H9 (cell line): ENCODE measurements at regions not wholly inside any gene's neighbourhood (a gene's known extent, or its start where the extent isn't known, plus 50 kb on each side); places are given as distances from the start of the nearest gene placed in this dataset.

Experiments used
- DNase-seq: peaks from one replicate; pipeline ENCODE4 v3.0.0-alpha.2; 2017
- H2AFZ ChIP-seq: one replicate; pipeline ENCODE4 v1.6.1; 2013; ENCODE audit warnings: mild to moderate bottlenecking, low read length, control low read depth, moderate library complexity
- H2AK5ac ChIP-seq: 2 replicates; pipeline ENCODE4 v1.6.1; 2013; ENCODE audit warnings: low read length, control low read depth, mixed read lengths; ENCODE audit not compliant: insufficient read length
- H2BK120ac ChIP-seq: one replicate; pipeline ENCODE4 v1.6.1; 2013; ENCODE audit warnings: low read depth, mild to moderate bottlenecking, low read length, control low read depth, inconsistent platforms; ENCODE audit not compliant: poor library complexity, severe bottlenecking
- H2BK12ac ChIP-seq: 2 replicates; pipeline ENCODE4 v1.6.1; 2013; ENCODE audit warnings: low read length, control low read depth, mixed read lengths, low read depth; ENCODE audit not compliant: insufficient read length
- H2BK15ac ChIP-seq: 2 replicates; pipeline ENCODE4 v1.6.1; 2013; ENCODE audit warnings: low read depth, low read length, control low read depth
- H2BK20ac ChIP-seq: one replicate; pipeline ENCODE4 v1.6.1; 2013; ENCODE audit warnings: low read depth, mild to moderate bottlenecking, low read length, control low read depth, inconsistent platforms; ENCODE audit not compliant: poor library complexity, severe bottlenecking
- H2BK5ac ChIP-seq: 2 replicates; pipeline ENCODE4 v1.6.1; 2013; ENCODE audit warnings: low read length, control low read depth, mixed read lengths; ENCODE audit not compliant: insufficient read length
- H3K14ac ChIP-seq: 2 replicates; pipeline ENCODE4 v1.6.1; 2013; ENCODE audit warnings: low read length, control low read depth; ENCODE audit not compliant: insufficient read depth
- H3K18ac ChIP-seq: 2 replicates; pipeline ENCODE4 v1.6.1; 2013; ENCODE audit warnings: low read depth, mild to moderate bottlenecking, mixed read lengths, low read length, control low read depth; ENCODE audit not compliant: insufficient read length
- H3K23ac ChIP-seq: 2 replicates; pipeline ENCODE4 v1.6.1; 2013; ENCODE audit warnings: low read length, control low read depth, mixed read lengths, low read depth; ENCODE audit not compliant: insufficient read length
- H3K23me2 ChIP-seq: 2 replicates; pipeline ENCODE4 v1.6.1; 2013; ENCODE audit warnings: low read depth, mild to moderate bottlenecking, mixed read lengths, low read length, control low read depth; ENCODE audit not compliant: insufficient read length, poor library complexity, severe bottlenecking
- H3K27ac ChIP-seq: 2 replicates; pipeline ENCODE4 v1.5.1; 2013; ENCODE audit warnings: low read length, control low read depth, mixed read lengths, low read depth; ENCODE audit not compliant: insufficient read length
- H3K27me3 ChIP-seq: 2 replicates; pipeline ENCODE4 v1.6.1; 2013; ENCODE audit warnings: low read length, control low read depth, inconsistent platforms; ENCODE audit not compliant: insufficient read depth
- H3K4ac ChIP-seq: 2 replicates; pipeline ENCODE4 v1.6.1; 2013; ENCODE audit warnings: low read depth, mild to moderate bottlenecking, control low read depth, inconsistent platforms, low read length, moderate library complexity
- H3K4me1 ChIP-seq: 2 replicates; pipeline ENCODE4 v1.6.1; 2013; ENCODE audit warnings: low read length, control low read depth, inconsistent platforms; ENCODE audit not compliant: insufficient read depth
- H3K4me2 ChIP-seq: 2 replicates; pipeline ENCODE4 v1.6.1; 2013; ENCODE audit warnings: low read length, control low read depth, mixed read lengths; ENCODE audit not compliant: insufficient read length, insufficient read depth
- H3K56ac ChIP-seq: 2 replicates; pipeline ENCODE4 v1.6.1; 2013; ENCODE audit warnings: low read depth, mild to moderate bottlenecking, mixed read lengths, low read length, control low read depth; ENCODE audit not compliant: insufficient read length
- H3K79me1 ChIP-seq: 2 replicates; pipeline ENCODE4 v1.6.1; 2013; ENCODE audit warnings: low read depth, mild to moderate bottlenecking, moderate library complexity, low read length, control low read depth, inconsistent platforms; ENCODE audit not compliant: insufficient read depth, poor library complexity, severe bottlenecking
- H3K79me2 ChIP-seq: 2 replicates; pipeline ENCODE4 v1.6.1; 2013; ENCODE audit warnings: low read length, control low read depth, inconsistent platforms; ENCODE audit not compliant: insufficient read depth
- H3K9ac ChIP-seq: 2 replicates; pipeline ENCODE4 v1.6.1; 2013; ENCODE audit warnings: low read length, control low read depth, mixed read lengths; ENCODE audit not compliant: insufficient read length; ENCODE audit errors: extremely low read depth
- H3K9me3 ChIP-seq: one replicate; pipeline ENCODE4 v1.6.1; 2013; ENCODE audit warnings: low read depth, low read length, inconsistent platforms; ENCODE audit not compliant: control insufficient read depth
- H3T11ph ChIP-seq: one replicate; pipeline ENCODE4 v1.6.1; 2013; ENCODE audit warnings: mild to moderate bottlenecking, low read length, control low read depth, inconsistent platforms
- H4K20me1 ChIP-seq: one replicate; pipeline ENCODE4 v1.6.1; 2013; ENCODE audit not compliant: control insufficient read depth, insufficient read length, insufficient read depth
- H4K5ac ChIP-seq: 2 replicates; pipeline ENCODE4 v1.6.1; 2013; ENCODE audit warnings: low read depth, mild to moderate bottlenecking, mixed read lengths, low read length, control low read depth; ENCODE audit not compliant: insufficient read length
- H4K8ac ChIP-seq: replicated peaks from 2 replicates; pipeline ENCODE4 v1.6.1; 2013; ENCODE audit warnings: low read length, control low read depth, mixed read lengths, low read depth; ENCODE audit not compliant: insufficient read length
- H4K91ac ChIP-seq: 2 replicates; pipeline ENCODE4 v1.6.1; 2013; ENCODE audit warnings: low read depth, mild to moderate bottlenecking, moderate library complexity, mixed read lengths, low read length, control low read depth; ENCODE audit not compliant: insufficient read length
- H3K27ac Mint-ChIP-seq, 3 experiments: 2 replicates in 2 of 3; 3 replicates in 1 of 3; pipeline ENCODE4 v1.8.0; 2020 to 2021; ENCODE audit warnings: mixed read lengths in 3 of 3, mild to moderate bottlenecking in 1 of 3, moderate library complexity in 1 of 3
- H3K27me3 Mint-ChIP-seq: 2 replicates; pipeline ENCODE4 v1.8.0; 2021; ENCODE audit warnings: low read depth, mild to moderate bottlenecking, moderate library complexity, mixed read lengths
- H3K36me3 Mint-ChIP-seq, 3 experiments: 2 replicates in 2 of 3; 3 replicates in 1 of 3; pipeline ENCODE4 v1.8.0; 2020 to 2021; ENCODE audit warnings: low read depth in 3 of 3, mixed read lengths in 3 of 3; ENCODE audit not compliant: insufficient read depth in 1 of 3
- H3K4me1 Mint-ChIP-seq, 2 experiments: 2 replicates each; pipeline ENCODE4 v1.8.0; 2020; ENCODE audit warnings: mixed read lengths in 2 of 2
- H3K4me3 Mint-ChIP-seq, 2 experiments: 2 replicates in 1 of 2; 3 replicates in 1 of 2; pipeline ENCODE4 v1.8.0; 2020 to 2021; ENCODE audit warnings: mild to moderate bottlenecking in 2 of 2, mixed read lengths in 2 of 2, moderate library complexity in 1 of 2
- H3K9me3 Mint-ChIP-seq, 2 experiments: 2 replicates in 1 of 2; 3 replicates in 1 of 2; pipeline ENCODE4 v1.8.0; 2020; ENCODE audit warnings: mild to moderate bottlenecking in 2 of 2, mixed read lengths in 2 of 2, moderate library complexity in 1 of 2
- CTCF ChIP-seq: fragments of 200-600 bp; sonication (generic); conservative IDR thresholded peaks from 3 replicates; pipeline ENCODE4 v1.8.0; 2021; ENCODE audit warnings: antibody characterized with exemption, mild to moderate bottlenecking
- WGBS: extraction: QIAGEN DNeasy Blood & Tissue Kit; methylation state at CpG from one replicate; pipeline ENCODE4 v1.1.7; 2013; ENCODE audit warnings: missing lambda C conversion rate, low lambda C conversion rate, mixed read lengths; ENCODE audit not compliant: insufficient read length; ENCODE audit errors: extremely low coverage; 5-methylcytosine and 5-hydroxymethylcytosine counted together

GRCh38 chr2:39581866-39582265, 83.9 kb upstream of the TMEM178A start:
- H3K9me3 Mint-ChIP-seq = peaks cover 55 to 56% of the 10 kb centered on the region in 2 experiments
- no CpG with 5 or more reads among the region's 1 CpG for WGBS

More at GRCh38 chr2:39581866-39582265, 83.9 kb upstream of the TMEM178A start:
- Histone ChIP-seq H2AFZ (no peak overlapping the region), H2BK20ac (no peak overlapping the region), H3K23me2 (no peaks in the 10 kb centered on the region), H2BK120ac (no peak overlapping the region), H3K4ac (no peak overlapping the region), H3K14ac (no peak overlapping the region), H3K18ac (no peak overlapping the region), H3K27me3 (no peaks in the 10 kb centered on the region), H3K79me2 (no peaks in the 10 kb centered on the region), H2AK5ac (no peak overlapping the region), H2BK15ac (no peak overlapping the region), H3K9me3 (peaks cover 7% of the 10 kb centered on the region), H4K8ac (no peak overlapping the region), H4K91ac (no peak overlapping the region), H3K79me1 (no peaks in the 10 kb centered on the region), H3K27ac (no peak overlapping the region), H3T11ph (no peak overlapping the region), H3K23ac (no peak overlapping the region), H3K4me2 (no peak overlapping the region), H2BK12ac (no peak overlapping the region), H2BK5ac (no peak overlapping the region), H4K5ac (no peak overlapping the region), H3K56ac (no peak overlapping the region), H4K20me1 (no peaks in the 10 kb centered on the region), H3K4me1 (no peaks in the 10 kb centered on the region), H3K9ac (no peak overlapping the region)
- no peak for DNase-seq
- Mint-ChIP-seq H3K27me3 (no peaks in the 10 kb centered on the region), H3K27ac (no peak overlapping the region), H3K4me1 (no peaks in the 10 kb centered on the region), H3K36me3 (peaks cover 29 to 47% (median 34%) of the 10 kb centered on the region in 3 experiments), H3K4me3 (no peak overlapping the region)
- TF ChIP-seq CTCF = no peak
